OCI-LY3 (cell line): ENCODE measurements at regions not wholly inside any gene's neighbourhood (a gene's known extent, or its start where the extent isn't known, plus 50 kb on each side); places are given as distances from the start of the nearest gene placed in this dataset.

Experiments used
- CTCF ChIP-seq: fragments of 200-600, 300-600 bp; sonication (generic); IDR thresholded peaks from 2 replicates; pipeline ENCODE4 v1.5.1; 2014; ENCODE audit warnings: antibody characterized with exemption, low read length, low read depth
- EZH2phosphoT487 ChIP-seq: fragments of 200-600 bp; shearing (Covaris generic); IDR thresholded peaks from 2 replicates; pipeline ENCODE4 v1.6.1; 2018; ENCODE audit warnings: antibody characterized with exemption, mixed run types, low read depth

- TF ChIP-seq CTCF (no peak), EZH2phosphoT487 (no peak)
These were observed 139.6 kb downstream of the KLF6 start for GRCh38 chr10:3645406-3645805.
